Uterus (tissue), 3 donors: ENCODE measurements at regions not wholly inside any gene's neighbourhood (a gene's known extent, or its start where the extent isn't known, plus 50 kb on each side); places are given as distances from the start of the nearest gene placed in this dataset.

Experiments
- DNase-seq, 2 donors: peaks; one replicate each; pipeline ENCODE4 v3.0.0-alpha.2; 2019 to 2020
- H3K27ac ChIP-seq, 2 donors: fragments of 200-600 bp; sonication (generic); 1 replicate in 1 of 2; 2 replicates in 1 of 2; pipeline ENCODE4 v1.5.1; 2016 to 2018
- H3K27me3 ChIP-seq, 2 donors: fragments of 200-600 bp; sonication (generic); one replicate each; pipeline ENCODE4 v1.5.1; 2018 to 2019; ENCODE audit warnings: control low read depth in 1 of 2
- H3K36me3 ChIP-seq, 2 donors: fragments of 200-600 bp; sonication (generic); one replicate each; pipeline ENCODE4 v1.5.1; 2019; ENCODE audit warnings: control low read depth in 1 of 2
- H3K4me1 ChIP-seq, 2 donors: fragments of 200-600 bp; sonication (generic); one replicate each; pipeline ENCODE4 v1.5.1; 2018 to 2019; ENCODE audit warnings: control low read depth in 1 of 2
- H3K4me3 ChIP-seq, 2 donors: fragments of 200-600 bp; sonication (generic); 1 replicate in 1 of 2; 2 replicates in 1 of 2; pipeline ENCODE4 v1.5.1; 2018 to 2019; ENCODE audit warnings: mild to moderate bottlenecking in 1 of 2
- H3K9me3 ChIP-seq, 2 donors: fragments of 200-600 bp; sonication (generic); one replicate each; pipeline ENCODE4 v1.5.1; 2019; ENCODE audit warnings: control low read depth in 1 of 2
- POLR2A ChIP-seq, 2 donors: fragments of 450-650 bp; IDR thresholded peaks; one replicate each; pipeline ENCODE4 v1.6.1; 2016; ENCODE audit warnings: antibody characterized with exemption in 2 of 2, mild to moderate bottlenecking in 1 of 2, moderate library complexity in 1 of 2
- intact Hi-C: fragments of 100-400 bp; cut with DNase I; formaldehyde crosslinking; loops from one replicate; pipeline ENCODE4 v1.15.1; 2023; ENCODE audit warnings: low total_unique reads
- TF ChIP-seq, protein P1 (sequence below), 4 experiments: fragments of 200-600 bp in 2 of 4; fragments of 450-650 bp in 2 of 4; sonication (generic) in 2 of 4; IDR thresholded peaks; one replicate each; pipeline ENCODE4 v1.5.1; 2016 to 2019; ENCODE audit warnings: antibody characterized with exemption in 4 of 4, mild to moderate bottlenecking in 2 of 4, moderate library complexity in 1 of 4
- donor health status: DM: yes; HTN: yes; CAD: no.

DNA sequence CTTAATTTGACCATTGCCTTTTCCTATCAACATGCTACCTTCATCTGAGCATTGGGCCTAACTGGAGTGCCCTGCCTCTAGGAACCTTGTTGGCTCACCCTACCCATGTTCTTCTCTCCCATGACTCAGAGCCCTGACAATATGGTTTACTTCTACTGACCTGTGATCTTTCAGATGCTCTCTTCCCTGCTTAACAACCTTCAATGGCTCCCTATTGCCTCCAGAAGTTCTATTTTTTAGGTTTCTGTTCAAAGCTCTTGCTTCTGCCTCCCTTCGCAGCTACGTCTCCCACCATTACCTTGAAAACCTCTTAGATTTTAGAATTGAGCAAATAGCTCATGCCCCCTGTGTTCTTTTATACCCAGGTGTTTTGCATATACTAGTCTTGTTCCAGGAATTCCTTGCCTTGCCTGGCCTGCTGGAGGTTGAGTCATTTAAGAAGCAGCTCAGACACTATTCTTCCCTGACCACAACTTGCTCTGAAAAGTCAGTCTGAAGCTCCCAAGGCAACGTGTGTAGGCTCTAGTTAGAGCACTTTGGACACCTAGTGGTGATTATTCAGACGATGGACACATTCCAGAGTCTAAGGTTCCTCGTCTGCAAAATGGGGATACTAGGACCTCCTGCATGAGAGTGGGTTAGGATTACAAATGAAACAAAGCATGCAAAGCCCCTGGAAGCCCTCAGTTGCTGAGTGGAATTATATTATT, 64.4 kb upstream of the EMX2 start:
- Histone ChIP-seq H3K27me3 (no peaks in the 10 kb centered on the region), H3K4me1 (peaks cover 0 to 9% of the 10 kb centered on the region in 2 donors), H3K4me3 (no peak overlapping the region), H3K27ac (peak overlapping the region; percentile 62 to 74), H3K36me3 (no peaks in the 10 kb centered on the region), H3K9me3 (no peaks in the 10 kb centered on the region)
- TF ChIP-seq POLR2A (IDR thresholded peaks at IDR 0.05) = no peak
- TF ChIP-seq, protein P1, sequence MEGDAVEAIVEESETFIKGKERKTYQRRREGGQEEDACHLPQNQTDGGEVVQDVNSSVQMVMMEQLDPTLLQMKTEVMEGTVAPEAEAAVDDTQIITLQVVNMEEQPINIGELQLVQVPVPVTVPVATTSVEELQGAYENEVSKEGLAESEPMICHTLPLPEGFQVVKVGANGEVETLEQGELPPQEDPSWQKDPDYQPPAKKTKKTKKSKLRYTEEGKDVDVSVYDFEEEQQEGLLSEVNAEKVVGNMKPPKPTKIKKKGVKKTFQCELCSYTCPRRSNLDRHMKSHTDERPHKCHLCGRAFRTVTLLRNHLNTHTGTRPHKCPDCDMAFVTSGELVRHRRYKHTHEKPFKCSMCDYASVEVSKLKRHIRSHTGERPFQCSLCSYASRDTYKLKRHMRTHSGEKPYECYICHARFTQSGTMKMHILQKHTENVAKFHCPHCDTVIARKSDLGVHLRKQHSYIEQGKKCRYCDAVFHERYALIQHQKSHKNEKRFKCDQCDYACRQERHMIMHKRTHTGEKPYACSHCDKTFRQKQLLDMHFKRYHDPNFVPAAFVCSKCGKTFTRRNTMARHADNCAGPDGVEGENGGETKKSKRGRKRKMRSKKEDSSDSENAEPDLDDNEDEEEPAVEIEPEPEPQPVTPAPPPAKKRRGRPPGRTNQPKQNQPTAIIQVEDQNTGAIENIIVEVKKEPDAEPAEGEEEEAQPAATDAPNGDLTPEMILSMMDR (IDR thresholded peaks at IDR 0.05) = peak in 3 of 4 experiments; percentile 14 to 45 (median 15)
- intact Hi-C loops = no loop called here
- DNase-seq = no peak

DNA sequence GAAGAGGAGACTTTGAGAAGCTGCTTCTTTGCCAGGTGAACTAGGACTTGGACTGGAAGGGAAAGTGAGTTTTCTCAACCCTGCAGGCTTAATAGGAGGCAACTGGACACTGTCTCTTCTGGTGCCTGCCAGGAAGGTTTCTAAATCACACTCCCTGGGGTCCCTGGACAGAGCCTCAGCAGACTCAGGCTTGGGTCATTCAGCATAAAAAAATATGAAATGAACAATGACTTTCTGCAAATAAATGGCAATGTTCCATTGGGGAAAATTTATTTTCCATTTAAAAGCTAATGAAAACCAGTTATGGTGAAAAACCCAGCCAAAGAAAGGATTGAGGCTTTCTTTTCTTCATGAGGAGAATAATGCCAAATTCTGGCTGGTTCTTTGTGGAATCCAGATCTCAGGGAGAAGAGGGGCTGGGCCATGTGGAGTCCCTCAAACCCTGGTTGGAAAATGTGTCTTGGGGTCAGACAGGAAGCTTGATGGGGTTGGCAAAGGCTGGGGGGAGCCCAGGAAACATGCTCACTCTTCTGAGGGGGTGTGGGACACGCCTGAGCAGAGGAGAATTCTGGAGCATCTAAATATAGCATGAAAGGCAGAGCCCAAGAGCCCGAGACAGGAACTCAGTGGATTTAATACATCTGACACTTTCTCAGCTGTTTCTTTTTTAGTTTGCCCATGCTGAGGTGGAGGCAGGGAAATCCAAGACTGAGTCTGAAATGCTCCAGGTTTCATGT, 65.2 kb upstream of the EMX2 start:
- no peaks in the 10 kb centered on the region for H3K9me3 ChIP-seq
- intact Hi-C loops = no loop called here
- H3K27ac ChIP-seq = peak overlapping the region; percentile 62 to 74
- no peak for TF ChIP-seq POLR2A (IDR thresholded peaks at IDR 0.05)
- TF ChIP-seq, protein P1 (IDR thresholded peaks at IDR 0.05) = no peak
- H3K4me1 ChIP-seq = peaks cover 0 to 9% of the 10 kb centered on the region in 2 donors
- H3K4me3 ChIP-seq = no peak overlapping the region
- no peaks in the 10 kb centered on the region for H3K36me3 ChIP-seq
- DNase-seq = peak; percentile 71 to 78
- H3K27me3 ChIP-seq = no peaks in the 10 kb centered on the region

DNA sequence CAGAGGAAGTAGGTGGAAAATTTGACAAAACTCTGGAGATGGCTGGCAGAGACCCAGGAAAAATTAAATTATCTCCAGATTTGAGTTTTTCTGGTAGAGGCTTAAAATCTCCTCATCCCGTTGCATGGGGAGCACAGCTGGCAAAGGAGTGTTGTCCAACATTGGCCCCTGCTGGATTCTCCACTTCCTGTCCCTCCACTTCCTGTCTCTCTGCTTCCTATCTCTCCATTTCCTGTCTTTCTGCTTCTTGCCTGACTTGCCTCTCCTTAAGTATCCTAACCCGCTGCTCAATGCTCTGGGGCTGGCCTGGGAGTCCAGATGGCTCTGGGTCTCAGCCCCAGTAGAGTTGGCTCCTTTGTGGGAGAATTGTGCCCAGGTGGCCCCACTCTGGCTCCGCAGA, 65.8 kb upstream of the EMX2 start:
- intact Hi-C loops = no loop called here
- peak in 1 of 2 donors; percentile 50 for DNase-seq
- H3K9me3 ChIP-seq = no peaks in the 10 kb centered on the region
- H3K4me1 ChIP-seq = peaks cover 0 to 9% of the 10 kb centered on the region in 2 donors
- H3K4me3 ChIP-seq = no peak overlapping the region
- no peaks in the 10 kb centered on the region for H3K36me3 ChIP-seq
- H3K27ac ChIP-seq = peak overlapping the region; percentile 62 to 74
- TF ChIP-seq POLR2A (IDR thresholded peaks at IDR 0.05) = no peak
- TF ChIP-seq, protein P1 (IDR thresholded peaks at IDR 0.05) = no peak
- no peaks in the 10 kb centered on the region for H3K27me3 ChIP-seq

DNA sequence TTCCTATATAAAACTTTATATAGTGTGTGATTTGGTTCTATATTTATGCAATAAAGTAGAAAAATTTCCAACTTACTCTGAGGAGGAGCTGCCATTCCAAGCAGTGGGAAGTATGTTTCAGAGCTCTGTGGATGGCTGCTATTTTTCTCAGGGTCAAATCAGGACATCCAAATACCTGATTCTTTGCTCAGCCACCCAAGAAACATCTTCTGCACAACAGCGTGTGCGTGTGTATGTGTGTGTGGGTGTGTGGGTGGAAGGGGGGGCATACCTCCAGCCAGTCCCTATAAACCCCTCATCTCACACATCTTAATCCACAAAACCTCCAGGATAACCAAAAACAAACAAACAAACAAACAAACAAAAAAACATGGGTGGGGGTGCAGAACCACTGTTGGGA, 66.3 kb upstream of the EMX2 start:
- Histone ChIP-seq H3K27me3 (no peaks in the 10 kb centered on the region), H3K4me3 (no peak overlapping the region), H3K27ac (peak overlapping the region; percentile 62 to 74), H3K9me3 (no peaks in the 10 kb centered on the region), H3K4me1 (peaks cover 0 to 9% of the 10 kb centered on the region in 2 donors), H3K36me3 (no peaks in the 10 kb centered on the region)
- DNase-seq = no peak
- no peak for TF ChIP-seq POLR2A (IDR thresholded peaks at IDR 0.05)
- TF ChIP-seq, protein P1 (IDR thresholded peaks at IDR 0.05) = no peak
- intact Hi-C loops = no loop called here

DNA sequence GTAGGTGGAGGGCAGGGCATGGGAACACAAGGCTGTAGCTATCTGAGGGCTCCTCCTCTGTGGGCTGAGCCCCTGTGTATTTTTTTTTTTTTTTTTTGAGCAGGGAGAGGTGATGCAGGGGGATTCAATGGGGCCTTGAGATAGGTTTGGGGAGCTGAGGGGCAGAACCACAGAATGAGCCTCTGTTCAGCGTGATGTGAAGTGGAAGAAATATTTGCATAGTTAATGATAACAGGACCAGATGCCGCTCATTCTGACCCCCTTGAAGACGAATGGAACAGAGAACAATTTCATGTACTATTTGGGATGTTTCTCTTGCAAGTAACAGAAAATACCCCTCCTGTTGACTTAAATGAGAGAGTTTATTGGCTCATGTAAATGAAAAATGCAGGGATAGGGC, 69.7 kb upstream of the EMX2 start:
- no peak overlapping the region for H3K4me3 ChIP-seq
- no peak for DNase-seq
- no peaks in the 10 kb centered on the region for H3K9me3 ChIP-seq
- intact Hi-C loops = no loop called here
- TF ChIP-seq, protein P1 (IDR thresholded peaks at IDR 0.05) = no peak
- no peak for TF ChIP-seq POLR2A (IDR thresholded peaks at IDR 0.05)
- no peaks in the 10 kb centered on the region for H3K27me3 ChIP-seq
- peaks cover 0 to 9% of the 10 kb centered on the region in 2 donors for H3K4me1 ChIP-seq
- no peak overlapping the region for H3K27ac ChIP-seq
- no peaks in the 10 kb centered on the region for H3K36me3 ChIP-seq
